Ovary (tissue), 7 donors: ENCODE measurements at regions not wholly inside any gene's neighbourhood (a gene's known extent, or its start where the extent isn't known, plus 50 kb on each side); places are given as distances from the start of the nearest gene placed in this dataset.

Source experiments
- DNase-seq, 5 donors: peaks; one replicate each; pipeline ENCODE4 v3.0.0-alpha.2; 2019 to 2020
- H3K27ac ChIP-seq, 2 donors: fragments of 200-600 bp; one replicate each; pipeline versions ENCODE4 v1.5.1 to v1.8.0; 2019 to 2022
- H3K27me3 ChIP-seq: fragments of 200-600 bp; one replicate; pipeline ENCODE4 v1.8.0; 2022
- H3K36me3 ChIP-seq: fragments of 200-600 bp; sonication (generic); one replicate; pipeline ENCODE4 v1.5.1; 2019
- H3K4me1 ChIP-seq: one replicate; pipeline ENCODE4 v1.8.1; 2013; ENCODE audit warnings: mild to moderate bottlenecking, moderate library complexity; ENCODE audit not compliant: insufficient read depth
- H3K4me3 ChIP-seq: fragments of 200-600 bp; sonication (generic); one replicate; pipeline ENCODE4 v1.5.1; 2017
- H3K9me3 ChIP-seq, 2 donors: fragments of 200-600 bp in 1 of 2; sonication (generic) in 1 of 2; one replicate each; pipeline versions ENCODE4 v1.5.1 to v1.8.1; 2013 to 2019; ENCODE audit warnings: mild to moderate bottlenecking in 1 of 2, moderate library complexity in 1 of 2
- EP300 ChIP-seq: sonication (generic); formaldehyde crosslinking; IDR thresholded peaks from one replicate; pipeline ENCODE4 v1.6.1; 2017; ENCODE audit warnings: antibody characterized with exemption
- POLR2A ChIP-seq: fragments of 450-650 bp; IDR thresholded peaks from one replicate; pipeline ENCODE4 v1.6.1; 2017; ENCODE audit warnings: antibody characterized with exemption, mild to moderate bottlenecking, moderate library complexity
- WGBS, 3 donors: extraction: QIAGEN DNeasy Blood & Tissue Kit in 1 of 3; methylation state at CpG; one replicate each; pipeline versions ENCODE4 v1.1.5 to v1.1.7; 2013 to 2017; 5-methylcytosine and 5-hydroxymethylcytosine counted together
- intact Hi-C, 4 donors: fragments of 100-400 bp; cut with DNase I; formaldehyde crosslinking; loops; one replicate each; pipeline versions ENCODE4 v1.11.0 to v1.15.1; 2022 to 2023
- TF ChIP-seq, protein P1 (sequence below), 3 donors: fragments of 450-650 bp in 2 of 3; fragments of 200-600 bp in 1 of 3; IDR thresholded peaks; one replicate each; pipeline versions ENCODE4 v1.5.1 to v1.8.0; 2016 to 2022; ENCODE audit warnings: antibody characterized with exemption in 3 of 3, mild to moderate bottlenecking in 1 of 3
- donor health status: DM: no; HTN: no; CAD: no; lungs with moderate emphysema.
- donor health status: DM: no; HTN: no; CAD: no.
- donor health status: Bipolar disorder and iron deficiency.
- donor health status: DM: no; HTN: no; CAD: no.
- donor health status: DM: yes; HTN: yes; CAD: no.

GRCh38 chr12:126488806-126489205, 1423.6 kb downstream of the AACS start:
- no peak for TF ChIP-seq EP300
- TF ChIP-seq POLR2A = no peak
- TF ChIP-seq, protein P1, sequence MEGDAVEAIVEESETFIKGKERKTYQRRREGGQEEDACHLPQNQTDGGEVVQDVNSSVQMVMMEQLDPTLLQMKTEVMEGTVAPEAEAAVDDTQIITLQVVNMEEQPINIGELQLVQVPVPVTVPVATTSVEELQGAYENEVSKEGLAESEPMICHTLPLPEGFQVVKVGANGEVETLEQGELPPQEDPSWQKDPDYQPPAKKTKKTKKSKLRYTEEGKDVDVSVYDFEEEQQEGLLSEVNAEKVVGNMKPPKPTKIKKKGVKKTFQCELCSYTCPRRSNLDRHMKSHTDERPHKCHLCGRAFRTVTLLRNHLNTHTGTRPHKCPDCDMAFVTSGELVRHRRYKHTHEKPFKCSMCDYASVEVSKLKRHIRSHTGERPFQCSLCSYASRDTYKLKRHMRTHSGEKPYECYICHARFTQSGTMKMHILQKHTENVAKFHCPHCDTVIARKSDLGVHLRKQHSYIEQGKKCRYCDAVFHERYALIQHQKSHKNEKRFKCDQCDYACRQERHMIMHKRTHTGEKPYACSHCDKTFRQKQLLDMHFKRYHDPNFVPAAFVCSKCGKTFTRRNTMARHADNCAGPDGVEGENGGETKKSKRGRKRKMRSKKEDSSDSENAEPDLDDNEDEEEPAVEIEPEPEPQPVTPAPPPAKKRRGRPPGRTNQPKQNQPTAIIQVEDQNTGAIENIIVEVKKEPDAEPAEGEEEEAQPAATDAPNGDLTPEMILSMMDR (IDR thresholded peaks at IDR 0.05) = no peak
- Histone ChIP-seq H3K4me1 (no peaks in the 10 kb centered on the region), H3K27me3 (no peaks in the 10 kb centered on the region), H3K4me3 (no peak overlapping the region), H3K36me3 (no peaks in the 10 kb centered on the region), H3K9me3 (peaks cover 0 to 6% of the 10 kb centered on the region in 2 donors), H3K27ac (no peak overlapping the region)
- DNase-seq = no peak
- WGBS, 3 donors = 56 to 69% (median 59%) methylated on average over 3 of the region's 3 CpGs
- intact Hi-C loops = no loop called here

GRCh38 chr12:126492181-126492580, 1426.9 kb downstream of the AACS start:
- Histone ChIP-seq H3K27ac (no peak overlapping the region), H3K27me3 (no peaks in the 10 kb centered on the region), H3K4me3 (no peak overlapping the region), H3K4me1 (no peaks in the 10 kb centered on the region), H3K36me3 (no peaks in the 10 kb centered on the region), H3K9me3 (peaks cover 0 to 6% of the 10 kb centered on the region in 2 donors)
- WGBS, 3 donors = 29 to 46% (median 40%) methylated on average over 7 of the region's 7 CpGs
- intact Hi-C loops = no loop called here
- no peak for DNase-seq
- TF ChIP-seq EP300 (no peak), POLR2A (no peak)
- TF ChIP-seq, protein P1 (IDR thresholded peaks at IDR 0.05) = no peak

DNA sequence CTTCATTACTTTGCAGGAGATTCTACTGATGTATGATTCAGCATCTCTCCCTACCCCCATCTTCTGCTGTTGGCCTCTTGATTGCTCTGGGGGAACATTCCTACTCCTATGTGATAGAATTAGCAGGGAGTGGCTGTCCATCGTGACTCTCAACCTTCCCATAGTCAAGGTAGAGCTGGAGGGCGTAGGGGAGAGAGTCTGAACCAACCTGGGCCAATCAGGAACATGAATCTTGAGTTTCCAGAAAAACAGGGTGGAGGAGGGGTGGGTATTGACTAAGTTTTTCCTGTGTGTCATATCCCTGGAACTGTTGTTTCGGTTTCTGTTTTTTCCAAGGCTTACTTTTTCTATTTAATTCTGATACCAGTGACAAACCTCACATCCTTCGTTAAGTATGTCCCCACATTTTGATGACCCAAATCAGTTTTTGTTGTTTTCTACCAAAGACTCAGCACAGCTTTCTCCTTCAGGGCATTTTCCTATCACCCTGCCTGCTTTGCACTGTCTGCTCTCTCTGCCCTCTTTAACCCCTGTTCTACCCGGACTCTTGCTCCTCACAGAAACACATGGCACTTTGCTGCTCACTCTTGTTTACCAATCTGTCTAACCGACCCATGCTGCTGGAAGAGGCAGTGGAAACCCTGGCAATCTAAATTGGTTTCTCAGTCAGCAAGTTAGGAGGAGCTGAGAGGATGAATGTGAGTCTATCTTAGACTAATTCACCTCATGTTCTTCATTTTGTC, 1428.3 kb downstream of the AACS start:
- Histone ChIP-seq H3K27me3 (no peaks in the 10 kb centered on the region), H3K36me3 (no peaks in the 10 kb centered on the region), H3K4me1 (no peaks in the 10 kb centered on the region), H3K4me3 (no peak overlapping the region), H3K9me3 (peaks cover 0 to 6% of the 10 kb centered on the region in 2 donors), H3K27ac (no peak overlapping the region)
- intact Hi-C loops = no loop called here
- 57 to 72% (median 61%) methylated on average over 6 of the region's 6 CpGs for WGBS, 3 donors
- TF ChIP-seq EP300 (no peak), POLR2A (no peak)
- TF ChIP-seq, protein P1 (IDR thresholded peaks at IDR 0.05) = no peak
- no peak for DNase-seq

DNA sequence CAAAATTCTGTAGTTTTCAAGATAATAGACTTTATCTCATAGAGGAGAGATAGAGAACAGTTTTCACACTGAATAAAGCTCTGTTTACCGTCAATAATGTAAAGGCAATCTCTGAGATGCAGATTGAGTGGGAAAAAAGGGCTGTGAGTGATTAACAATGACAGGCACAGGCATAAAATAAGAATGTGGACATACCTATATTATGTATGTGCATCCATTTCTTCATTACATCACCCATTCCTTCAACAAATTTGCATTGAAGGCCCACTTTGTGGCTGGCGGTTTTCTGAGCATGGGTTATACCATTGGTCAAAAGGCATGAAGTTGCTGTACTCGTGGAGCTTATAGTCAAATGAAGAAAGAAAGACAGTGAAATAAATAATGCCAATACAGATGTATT, 1431.0 kb downstream of the AACS start:
- no peak for TF ChIP-seq EP300
- TF ChIP-seq, protein P1 (IDR thresholded peaks at IDR 0.05) = no peak
- TF ChIP-seq POLR2A = no peak
- H3K4me3 ChIP-seq = no peak overlapping the region
- DNase-seq = no peak
- H3K9me3 ChIP-seq = no peaks in the 10 kb centered on the region
- WGBS, 3 donors = 73 to 91% (median 80%) methylated on average over 3 of the region's 3 CpGs
- no peaks in the 10 kb centered on the region for H3K27me3 ChIP-seq
- intact Hi-C loops = no loop called here
- H3K4me1 ChIP-seq = no peaks in the 10 kb centered on the region
- no peak overlapping the region for H3K27ac ChIP-seq
- H3K36me3 ChIP-seq = no peaks in the 10 kb centered on the region
